CD14-positive monocyte (primary cell): ENCODE measurements at regions not wholly inside any gene's neighbourhood (a gene's known extent, or its start where the extent isn't known, plus 50 kb on each side); places are given as distances from the start of the nearest gene placed in this dataset.

Source experiments
- DNase-seq, 3 donors: peaks; one replicate each; pipeline ENCODE4 v3.0.0-alpha.2; 2011 to 2022
- H2AFZ ChIP-seq: 2 replicates; pipeline ENCODE4 v1.6.0; 2012; ENCODE audit warnings: mild to moderate bottlenecking, low read depth, low read length, inconsistent platforms; ENCODE audit not compliant: insufficient read depth, poor library complexity, severe bottlenecking
- H3K27ac ChIP-seq, 2 donors: 1 replicate in 1 of 2; 2 replicates in 1 of 2; pipeline ENCODE4 v1.5.1; 2012 to 2013; ENCODE audit warnings: low read length in 2 of 2, control low read depth in 1 of 2, inconsistent platforms in 1 of 2, low read depth in 1 of 2, mild to moderate bottlenecking in 1 of 2
- H3K27me3 ChIP-seq, 2 donors: one replicate each; pipeline versions ENCODE4 v1.6.0 to v1.6.1; 2011 to 2013; ENCODE audit warnings: low read length in 2 of 2; ENCODE audit not compliant: control insufficient read depth in 2 of 2, insufficient read depth in 2 of 2
- H3K36me3 ChIP-seq, 2 donors: replicated peaks in 1 of 2; 1 replicate in 1 of 2; 2 replicates in 1 of 2; pipeline versions ENCODE4 v1.5.1 to v1.6.1; 2012 to 2013; ENCODE audit warnings: low read length in 2 of 2, control low read depth in 1 of 2, inconsistent platforms in 1 of 2, mild to moderate bottlenecking in 1 of 2; ENCODE audit not compliant: insufficient read depth in 2 of 2, control insufficient read depth in 1 of 2
- H3K4me1 ChIP-seq, 2 donors: 1 replicate in 1 of 2; 2 replicates in 1 of 2; pipeline versions ENCODE4 v1.5.1 to v1.6.1; 2012 to 2013; ENCODE audit warnings: low read length in 2 of 2, control low read depth in 1 of 2, inconsistent platforms in 1 of 2, mild to moderate bottlenecking in 1 of 2, moderate library complexity in 1 of 2; ENCODE audit not compliant: insufficient read depth in 2 of 2, control insufficient read depth in 1 of 2
- H3K4me2 ChIP-seq: replicated peaks from 2 replicates; pipeline ENCODE3; 2012; ENCODE audit warnings: low read length, moderate library complexity, mild to moderate bottlenecking; ENCODE audit not compliant: poor library complexity, severe bottlenecking; ENCODE audit errors: extremely low read depth
- H3K4me3 ChIP-seq, 3 experiments: fragments of 200-600 bp in 1 of 3; sonication (generic) in 1 of 3; replicated peaks in 1 of 3; 1 replicate in 2 of 3; 2 replicates in 1 of 3; pipeline ENCODE4 v1.5.1; 2011 to 2013; ENCODE audit warnings: low read length in 3 of 3, mild to moderate bottlenecking in 3 of 3, control low read depth in 2 of 3, low read depth in 2 of 3, inconsistent platforms in 1 of 3, moderate library complexity in 1 of 3
- H3K79me2 ChIP-seq: 2 replicates; pipeline ENCODE4 v1.6.0; 2012; ENCODE audit warnings: mild to moderate bottlenecking, control low read depth, inconsistent platforms, low read length, moderate library complexity; ENCODE audit not compliant: insufficient read depth
- H3K9ac ChIP-seq: 2 replicates; pipeline ENCODE4 v1.6.0; 2017; ENCODE audit warnings: low read length, mild to moderate bottlenecking; ENCODE audit not compliant: insufficient read depth, poor library complexity, severe bottlenecking
- H3K9me3 ChIP-seq, 2 donors: replicated peaks in 1 of 2; 1 replicate in 1 of 2; 2 replicates in 1 of 2; pipeline versions ENCODE4 v1.5.1 to v1.6.1; 2012 to 2013; ENCODE audit warnings: low read length in 2 of 2, control low read depth in 1 of 2; ENCODE audit not compliant: control insufficient read depth in 1 of 2, insufficient read depth in 1 of 2
- H4K20me1 ChIP-seq: 2 replicates; pipeline ENCODE4 v1.6.0; 2012; ENCODE audit warnings: mild to moderate bottlenecking, low read length, control low read depth, moderate library complexity; ENCODE audit not compliant: insufficient read depth
- H3K27ac Mint-ChIP-seq, 7 donors: one replicate each; pipeline ENCODE4 v1.8.0; 2020; ENCODE audit warnings: mild to moderate bottlenecking in 7 of 7, mixed read lengths in 7 of 7, moderate library complexity in 6 of 7, inconsistent platforms in 2 of 7
- H3K27me3 Mint-ChIP-seq, 3 donors: one replicate each; pipeline ENCODE4 v1.8.0; 2021 to 2022; ENCODE audit warnings: low read depth in 3 of 3, mild to moderate bottlenecking in 3 of 3, mixed read lengths in 3 of 3, moderate library complexity in 3 of 3, inconsistent platforms in 1 of 3
- H3K36me3 Mint-ChIP-seq, 2 donors: one replicate each; pipeline ENCODE4 v1.8.0; 2020; ENCODE audit warnings: mixed read lengths in 2 of 2, inconsistent platforms in 1 of 2, mild to moderate bottlenecking in 1 of 2
- H3K4me1 Mint-ChIP-seq: one replicate; pipeline ENCODE4 v1.8.0; 2020; ENCODE audit warnings: mild to moderate bottlenecking, mixed read lengths
- H3K4me3 Mint-ChIP-seq, 2 donors: one replicate each; pipeline ENCODE4 v1.8.0; 2020; ENCODE audit warnings: mild to moderate bottlenecking in 2 of 2, mixed read lengths in 2 of 2, moderate library complexity in 1 of 2
- H3K9me3 Mint-ChIP-seq, 7 donors: one replicate each; pipeline ENCODE4 v1.8.0; 2020 to 2022; ENCODE audit warnings: mixed read lengths in 7 of 7, mild to moderate bottlenecking in 6 of 7, moderate library complexity in 6 of 7, inconsistent platforms in 2 of 7
- WGBS: methylation state at CpG from one replicate; pipeline ENCODE4 v1.1.5; 2013; ENCODE audit warnings: missing lambda C conversion rate; ENCODE audit not compliant: insufficient coverage; 5-methylcytosine and 5-hydroxymethylcytosine counted together
- intact Hi-C, 2 donors: fragments of 100-400 bp; cut with micrococcal nuclease; formaldehyde crosslinking; loops; one replicate each; pipeline versions ENCODE4 v1.15.0 to v1.15.1; 2023
- TF ChIP-seq, protein P1 (sequence below): fragments of 200-600 bp; IDR thresholded peaks from one replicate; pipeline ENCODE4 v1.8.0; 2022; ENCODE audit warnings: antibody characterized with exemption, mild to moderate bottlenecking

- 86% methylated on average over 1 of the region's 2 CpGs for WGBS
- Mint-ChIP-seq H3K9me3 (peaks cover 2 to 21% (median 5%) of the 10 kb centered on the region in 7 donors), H3K27me3 (peaks cover 8 to 10% (median 10%) of the 10 kb centered on the region in 3 donors), H3K4me3 (no peak overlapping the region), H3K4me1 (no peaks in the 10 kb centered on the region), H3K27ac (no peak overlapping the region), H3K36me3 (no peaks in the 10 kb centered on the region)
- Histone ChIP-seq H3K4me3 (no peak overlapping the region), H3K27ac (no peak overlapping the region), H3K9ac (no peak overlapping the region), H3K36me3 (no peaks in the 10 kb centered on the region), H2AFZ (no peak overlapping the region), H3K4me1 (no peaks in the 10 kb centered on the region), H3K79me2 (no peaks in the 10 kb centered on the region), H4K20me1 (no peaks in the 10 kb centered on the region), H3K27me3 (peaks cover 0 to 15% of the 10 kb centered on the region in 2 donors), H3K9me3 (peaks cover 8 to 14% of the 10 kb centered on the region in 2 donors), H3K4me2 (no peak overlapping the region)
- intact Hi-C loops: no loop called here
- DNase-seq: no peak
- TF ChIP-seq, protein P1, sequence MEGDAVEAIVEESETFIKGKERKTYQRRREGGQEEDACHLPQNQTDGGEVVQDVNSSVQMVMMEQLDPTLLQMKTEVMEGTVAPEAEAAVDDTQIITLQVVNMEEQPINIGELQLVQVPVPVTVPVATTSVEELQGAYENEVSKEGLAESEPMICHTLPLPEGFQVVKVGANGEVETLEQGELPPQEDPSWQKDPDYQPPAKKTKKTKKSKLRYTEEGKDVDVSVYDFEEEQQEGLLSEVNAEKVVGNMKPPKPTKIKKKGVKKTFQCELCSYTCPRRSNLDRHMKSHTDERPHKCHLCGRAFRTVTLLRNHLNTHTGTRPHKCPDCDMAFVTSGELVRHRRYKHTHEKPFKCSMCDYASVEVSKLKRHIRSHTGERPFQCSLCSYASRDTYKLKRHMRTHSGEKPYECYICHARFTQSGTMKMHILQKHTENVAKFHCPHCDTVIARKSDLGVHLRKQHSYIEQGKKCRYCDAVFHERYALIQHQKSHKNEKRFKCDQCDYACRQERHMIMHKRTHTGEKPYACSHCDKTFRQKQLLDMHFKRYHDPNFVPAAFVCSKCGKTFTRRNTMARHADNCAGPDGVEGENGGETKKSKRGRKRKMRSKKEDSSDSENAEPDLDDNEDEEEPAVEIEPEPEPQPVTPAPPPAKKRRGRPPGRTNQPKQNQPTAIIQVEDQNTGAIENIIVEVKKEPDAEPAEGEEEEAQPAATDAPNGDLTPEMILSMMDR: no peak
These were observed 71.7 kb upstream of the FZD10 start for GRCh38 chr12:130090542-130090941.

DNA sequence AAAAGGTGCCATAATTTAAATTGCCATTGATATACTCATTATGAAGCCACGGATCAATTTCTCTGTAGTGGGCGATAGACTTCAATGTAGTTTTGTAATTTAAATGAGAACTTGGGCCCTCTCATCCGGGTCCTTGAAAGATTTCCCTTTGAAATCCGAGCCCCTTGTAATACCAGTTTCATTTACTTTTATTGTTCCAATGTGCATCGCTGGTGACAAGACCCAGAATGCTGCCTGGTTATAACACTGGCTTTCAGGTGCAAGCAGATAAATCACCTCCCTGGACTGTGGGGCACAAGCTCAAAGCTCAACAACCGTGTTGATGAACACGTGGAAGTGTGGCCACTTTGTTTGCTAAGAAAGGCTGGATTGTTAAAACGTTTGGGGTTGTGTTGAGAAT lies 68.9 kb upstream of the FZD10 start:
- Histone ChIP-seq H3K27ac (no peak overlapping the region), H3K79me2 (no peaks in the 10 kb centered on the region), H3K4me3 (no peak overlapping the region), H3K27me3 (no peaks in the 10 kb centered on the region), H3K36me3 (no peaks in the 10 kb centered on the region), H3K9me3 (peaks cover 8 to 14% of the 10 kb centered on the region in 2 donors), H3K4me2 (no peak overlapping the region), H4K20me1 (no peaks in the 10 kb centered on the region), H2AFZ (no peak overlapping the region), H3K9ac (no peak overlapping the region), H3K4me1 (no peaks in the 10 kb centered on the region)
- TF ChIP-seq, protein P1: no peak
- Mint-ChIP-seq H3K9me3 (peaks cover 2 to 16% (median 5%) of the 10 kb centered on the region in 7 donors), H3K27ac (no peak overlapping the region), H3K27me3 (peaks cover 0 to 3% (median 0%) of the 10 kb centered on the region in 3 donors), H3K36me3 (no peaks in the 10 kb centered on the region), H3K4me1 (no peaks in the 10 kb centered on the region), H3K4me3 (no peak overlapping the region)
- no peak for DNase-seq
- intact Hi-C loops: no loop called here
- 83% methylated on average over 1 of the region's 8 CpGs for WGBS
